H1 (cell line): ENCODE measurements at regions not wholly inside any gene's neighbourhood (a gene's known extent, or its start where the extent isn't known, plus 50 kb on each side); places are given as distances from the start of the nearest gene placed in this dataset.

Experiments
- CEBPB ChIP-seq: IDR thresholded peaks from 2 replicates; pipeline ENCODE4 v1.6.1; 2012; ENCODE audit warnings: low read depth, low read length
- PHF8 ChIP-seq: fragments of 200-600 bp; sonication (generic); conservative IDR thresholded peaks from 2 replicates; pipeline ENCODE4 v1.7.1; 2012; ENCODE audit warnings: low read depth, mild to moderate bottlenecking, inconsistent platforms, low read length, moderate library complexity
- ZNF274 ChIP-seq: IDR thresholded peaks from 2 replicates; pipeline ENCODE4 v1.7.0; 2012; ENCODE audit warnings: low read length, borderline replicate concordance; ENCODE audit errors: extremely low read depth

GRCh38 chr1:50264590-50264989 lies 155.9 kb downstream of the ELAVL4 start:
- TF ChIP-seq ZNF274 (no peak), CEBPB (no peak), PHF8 (no peak)
